Lower lobe of right lung (tissue), 2 donors: ENCODE measurements at regions not wholly inside any gene's neighbourhood (a gene's known extent, or its start where the extent isn't known, plus 50 kb on each side); places are given as distances from the start of the nearest gene placed in this dataset.

ENCODE experiments used
- ATAC-seq, 2 donors: fragments of 200-7000 bp; cut with Tn5 transposase; one replicate each; pipeline ENCODE4 v1.9.1; 2020 to 2022; ENCODE audit warnings: mild to moderate bottlenecking in 2 of 2, moderate library complexity in 2 of 2
- DNase-seq: peaks from one replicate; pipeline ENCODE4 v3.0.0-alpha.2; 2020
- H3K27ac ChIP-seq: fragments of 200-600 bp; one replicate; pipeline ENCODE4 v1.8.0; 2022
- H3K27me3 ChIP-seq: fragments of 200-600 bp; one replicate; pipeline ENCODE4 v1.8.0; 2022; ENCODE audit warnings: low read depth
- H3K36me3 ChIP-seq: fragments of 200-600 bp; one replicate; pipeline ENCODE4 v1.8.0; 2022; ENCODE audit warnings: mild to moderate bottlenecking
- H3K4me1 ChIP-seq: fragments of 200-600 bp; one replicate; pipeline ENCODE4 v1.8.0; 2022
- H3K4me3 ChIP-seq: fragments of 200-600 bp; one replicate; pipeline ENCODE4 v1.8.0; 2022; ENCODE audit warnings: mild to moderate bottlenecking
- H3K9me3 ChIP-seq: fragments of 200-600 bp; one replicate; pipeline ENCODE4 v1.8.0; 2022
- intact Hi-C: fragments of 100-400 bp; cut with DNase I; formaldehyde crosslinking; loops from one replicate; pipeline ENCODE4 v1.11.0; 2022
- TF ChIP-seq, protein P1 (sequence below): fragments of 200-600 bp; IDR thresholded peaks from one replicate; pipeline ENCODE4 v1.8.0; 2022; ENCODE audit warnings: antibody characterized with exemption, mild to moderate bottlenecking
- donor health status: DM: no; HTN: yes; CAD: no; lungs with severe emphysema.

DNA sequence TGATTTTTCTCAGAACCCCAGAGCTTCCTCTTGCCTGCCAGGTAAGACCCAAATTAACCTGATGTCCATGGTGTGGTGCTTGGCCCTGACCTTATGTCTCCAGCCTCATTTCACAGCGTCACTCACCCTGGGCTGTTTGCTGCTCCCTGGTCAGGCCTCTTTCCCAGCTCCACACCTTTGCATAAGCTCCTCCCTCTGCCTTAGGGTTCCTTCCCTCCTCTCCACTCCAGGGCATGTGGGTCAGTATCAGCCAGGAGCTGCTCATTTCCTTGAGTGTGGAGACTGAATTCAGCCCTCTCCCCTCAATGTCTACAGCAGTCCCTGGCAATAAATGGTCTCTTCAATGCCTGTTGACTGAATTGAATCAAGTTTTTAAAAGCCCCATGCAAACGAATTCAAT, 75.6 kb upstream of the ANKRD34C start:
- Histone ChIP-seq H3K9me3 (no peaks in the 10 kb centered on the region), H3K4me3 (no peak overlapping the region), H3K27me3 (peaks cover 38% of the 10 kb centered on the region), H3K4me1 (no peaks in the 10 kb centered on the region), H3K27ac (no peak overlapping the region), H3K36me3 (no peaks in the 10 kb centered on the region)
- intact Hi-C loops, result no loop called here
- TF ChIP-seq, protein P1, sequence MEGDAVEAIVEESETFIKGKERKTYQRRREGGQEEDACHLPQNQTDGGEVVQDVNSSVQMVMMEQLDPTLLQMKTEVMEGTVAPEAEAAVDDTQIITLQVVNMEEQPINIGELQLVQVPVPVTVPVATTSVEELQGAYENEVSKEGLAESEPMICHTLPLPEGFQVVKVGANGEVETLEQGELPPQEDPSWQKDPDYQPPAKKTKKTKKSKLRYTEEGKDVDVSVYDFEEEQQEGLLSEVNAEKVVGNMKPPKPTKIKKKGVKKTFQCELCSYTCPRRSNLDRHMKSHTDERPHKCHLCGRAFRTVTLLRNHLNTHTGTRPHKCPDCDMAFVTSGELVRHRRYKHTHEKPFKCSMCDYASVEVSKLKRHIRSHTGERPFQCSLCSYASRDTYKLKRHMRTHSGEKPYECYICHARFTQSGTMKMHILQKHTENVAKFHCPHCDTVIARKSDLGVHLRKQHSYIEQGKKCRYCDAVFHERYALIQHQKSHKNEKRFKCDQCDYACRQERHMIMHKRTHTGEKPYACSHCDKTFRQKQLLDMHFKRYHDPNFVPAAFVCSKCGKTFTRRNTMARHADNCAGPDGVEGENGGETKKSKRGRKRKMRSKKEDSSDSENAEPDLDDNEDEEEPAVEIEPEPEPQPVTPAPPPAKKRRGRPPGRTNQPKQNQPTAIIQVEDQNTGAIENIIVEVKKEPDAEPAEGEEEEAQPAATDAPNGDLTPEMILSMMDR, result no peak
- ATAC-seq (no peak), DNase-seq (no peak)

DNA sequence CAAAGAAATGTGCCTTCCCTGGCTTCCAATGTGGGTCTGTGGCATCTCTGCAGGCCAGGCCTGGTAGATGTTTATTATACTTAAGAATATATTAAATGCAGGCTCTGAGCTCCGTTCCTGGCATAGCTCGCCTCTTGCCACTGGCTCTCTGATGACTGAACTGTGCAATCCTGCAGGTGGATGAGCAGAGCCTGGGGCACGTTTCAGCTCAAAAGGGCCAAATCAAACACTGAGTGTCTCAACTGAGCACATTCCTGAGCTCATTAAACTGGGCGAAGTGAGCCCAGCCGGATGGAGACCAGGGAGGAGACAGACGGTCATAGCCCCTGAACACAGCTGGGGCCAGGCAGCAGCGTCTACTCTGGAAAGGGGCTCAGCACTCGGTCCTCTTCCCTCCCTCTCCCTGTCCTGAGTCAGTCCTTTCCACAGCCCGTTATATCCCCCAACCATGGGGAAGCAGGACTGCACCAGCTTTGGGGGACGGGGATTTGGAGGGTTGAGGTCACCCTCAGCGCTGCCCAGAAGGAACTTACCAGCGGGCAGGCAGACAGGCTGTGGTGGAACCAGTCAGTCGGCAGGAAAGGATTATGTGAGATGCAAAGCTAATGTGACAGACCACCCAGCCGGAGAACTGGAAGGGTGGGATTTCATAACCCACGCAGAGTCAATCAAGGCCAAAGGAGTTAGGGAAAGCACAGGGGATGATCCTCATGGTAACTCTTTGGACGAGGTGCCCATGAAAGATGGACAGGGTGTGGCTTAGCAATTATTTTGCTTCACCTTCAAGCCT, 77.4 kb upstream of the ANKRD34C start:
- intact Hi-C loops, result no loop called here
- Histone ChIP-seq H3K4me1 (no peaks in the 10 kb centered on the region), H3K27me3 (peaks cover 22% of the 10 kb centered on the region), H3K27ac (no peak overlapping the region), H3K9me3 (no peaks in the 10 kb centered on the region), H3K4me3 (no peak overlapping the region), H3K36me3 (no peaks in the 10 kb centered on the region)
- TF ChIP-seq, protein P1, result no peak
- no peak for DNase-seq
- no peak for ATAC-seq

DNA sequence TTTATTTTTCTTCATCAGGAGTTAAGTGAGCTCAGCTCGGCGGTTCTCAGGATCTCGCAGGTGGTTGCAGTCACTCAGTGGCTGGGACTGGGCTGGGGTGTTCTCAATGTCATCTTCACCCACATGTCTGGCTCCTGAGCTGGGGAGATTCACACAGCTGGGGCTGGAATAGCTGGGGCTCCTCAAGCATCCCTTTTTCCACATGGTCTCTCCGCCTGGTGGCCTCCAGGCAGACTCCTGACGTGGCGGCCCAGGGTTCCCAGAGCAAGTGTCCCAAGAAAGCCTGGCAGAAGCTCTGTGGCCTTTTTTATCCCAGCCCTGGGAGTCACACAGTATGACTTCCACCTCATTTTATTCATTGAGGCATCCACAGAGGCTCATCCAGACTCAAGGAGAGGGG, 84.1 kb upstream of the ANKRD34C start:
- DNase-seq (no peak), ATAC-seq (no peak)
- no peaks in the 10 kb centered on the region for H3K36me3 ChIP-seq
- no peaks in the 10 kb centered on the region for H3K9me3 ChIP-seq
- H3K27ac ChIP-seq, result no peak overlapping the region
- peaks cover 5% of the 10 kb centered on the region for H3K27me3 ChIP-seq
- no peak overlapping the region for H3K4me3 ChIP-seq
- intact Hi-C loops, result no loop called here
- TF ChIP-seq, protein P1, result no peak
- no peaks in the 10 kb centered on the region for H3K4me1 ChIP-seq

DNA sequence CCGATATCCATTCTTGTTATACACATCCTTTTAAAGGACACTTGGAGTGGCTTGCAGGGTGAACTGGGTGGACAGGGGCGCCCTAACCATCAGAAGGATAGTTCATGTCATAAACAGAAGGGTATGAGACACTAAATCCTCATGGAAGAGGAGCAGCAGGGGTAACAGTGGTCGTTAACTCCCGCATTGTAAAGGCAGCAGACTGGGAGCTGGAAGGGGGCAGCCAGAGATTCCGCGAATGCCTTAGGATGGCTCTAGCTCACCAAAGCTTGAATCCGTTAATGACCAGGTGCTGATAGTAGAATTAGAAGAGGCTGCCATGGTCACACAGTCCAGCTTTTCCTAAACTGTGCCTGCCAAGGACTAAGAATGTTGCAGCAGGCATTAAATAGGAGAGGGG, 85.2 kb upstream of the ANKRD34C start:
- ATAC-seq (no peak), DNase-seq (no peak)
- Histone ChIP-seq H3K36me3 (no peaks in the 10 kb centered on the region), H3K27me3 (peaks cover 9% of the 10 kb centered on the region), H3K4me1 (no peaks in the 10 kb centered on the region), H3K27ac (no peak overlapping the region), H3K9me3 (no peaks in the 10 kb centered on the region), H3K4me3 (no peak overlapping the region)
- intact Hi-C loops, result no loop called here
- TF ChIP-seq, protein P1, result no peak

DNA sequence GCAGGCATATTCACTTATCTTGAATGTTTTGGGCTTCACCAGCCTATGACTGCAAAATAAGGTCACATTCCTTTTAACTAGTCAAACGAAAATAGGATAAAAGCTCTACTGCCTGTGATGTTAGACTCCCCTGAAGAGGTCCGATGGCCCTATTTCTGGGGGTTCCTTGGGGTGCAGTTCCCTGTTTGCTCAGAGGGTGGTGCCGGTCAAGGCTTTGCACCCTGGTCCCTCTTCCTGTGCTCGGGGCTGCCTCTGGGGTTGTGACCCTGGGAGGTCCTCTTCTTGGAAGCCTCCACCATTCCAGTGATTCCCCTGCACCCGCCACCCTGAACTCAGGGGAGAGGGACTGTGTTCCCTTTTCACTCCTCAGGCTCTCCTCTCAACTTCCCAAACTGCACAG, 86.7 kb upstream of the ANKRD34C start:
- no peak overlapping the region for H3K4me3 ChIP-seq
- H3K9me3 ChIP-seq, result no peaks in the 10 kb centered on the region
- no peaks in the 10 kb centered on the region for H3K36me3 ChIP-seq
- ATAC-seq (no peak), DNase-seq (no peak)
- no peak overlapping the region for H3K27ac ChIP-seq
- H3K4me1 ChIP-seq, result no peaks in the 10 kb centered on the region
- intact Hi-C loops, result no loop called here
- TF ChIP-seq, protein P1, result no peak
- peaks cover 9% of the 10 kb centered on the region for H3K27me3 ChIP-seq
